ENCODE measurements at regions not wholly inside any gene's neighbourhood (a gene's known extent, or its start where the extent isn't known, plus 50 kb on each side); places are given as distances from the start of the nearest gene placed in this dataset.

- Mint-ChIP-seq H3K9me3 (peaks cover 3 to 6% of the 10 kb centered on the region in 2 donors), H3K27ac (peak overlapping the region; percentile 94), H3K4me3 (peak overlapping the region; percentile 0 to 67), H3K36me3 (peaks cover 0 to 11% of the 10 kb centered on the region in 2 donors), H3K27me3 (no peaks in the 10 kb centered on the region), H3K4me1 (peaks cover 72 to 97% of the 10 kb centered on the region in 2 donors)
- peak; percentile 67 to 70 for ATAC-seq (replicated peaks)
- peak; percentile 84 for DNase-seq
These were observed 194.3 kb downstream of the PALM2AKAP2 start for GRCh38 chr9:109974143-109974917.

- peak overlapping the region; percentile 64 to 67 for H3K4me3 Mint-ChIP-seq
- H3K27me3 Mint-ChIP-seq: no peaks in the 10 kb centered on the region
- peak overlapping the region; percentile 94 for H3K27ac Mint-ChIP-seq
- ATAC-seq (replicated peaks) (peak; percentile 23 to 31), DNase-seq (no peak)
- peaks cover 0 to 11% of the 10 kb centered on the region in 2 donors for H3K36me3 Mint-ChIP-seq
- H3K4me1 Mint-ChIP-seq: peaks cover 69 to 97% of the 10 kb centered on the region in 2 donors
- peaks cover 3 to 6% of the 10 kb centered on the region in 2 donors for H3K9me3 Mint-ChIP-seq
These were observed 194.9 kb downstream of the PALM2AKAP2 start for GRCh38 chr9:109974918-109975276.

GRCh38 chr9:109975574-109976295 is 195.7 kb downstream of the PALM2AKAP2 start:
- DNase-seq (no peak), ATAC-seq (replicated peaks) (no peak)
- peaks cover 0 to 11% of the 10 kb centered on the region in 2 donors for H3K36me3 Mint-ChIP-seq
- peaks cover 3 to 6% of the 10 kb centered on the region in 2 donors for H3K9me3 Mint-ChIP-seq
- peak overlapping the region; percentile 43 to 67 for H3K4me3 Mint-ChIP-seq
- no peaks in the 10 kb centered on the region for H3K27me3 Mint-ChIP-seq
- peak overlapping the region; percentile 94 for H3K27ac Mint-ChIP-seq
- peaks cover 66 to 95% of the 10 kb centered on the region in 2 donors for H3K4me1 Mint-ChIP-seq

- Mint-ChIP-seq H3K4me3 (peak overlapping the region in 1 of 2 donors; percentile 43), H3K4me1 (peaks cover 68 to 97% of the 10 kb centered on the region in 2 donors), H3K27ac (peak overlapping the region; percentile 94), H3K27me3 (no peaks in the 10 kb centered on the region), H3K36me3 (peaks cover 0 to 11% of the 10 kb centered on the region in 2 donors), H3K9me3 (peaks cover 3 to 6% of the 10 kb centered on the region in 2 donors)
- DNase-seq: no peak
- ATAC-seq (replicated peaks): no peak
These were observed 196.3 kb downstream of the PALM2AKAP2 start for GRCh38 chr9:109976303-109976702.

GRCh38 chr9:109977521-109977920 is 197.5 kb downstream of the PALM2AKAP2 start:
- H3K4me3 Mint-ChIP-seq: peak overlapping the region in 1 of 2 donors; percentile 43
- H3K27ac Mint-ChIP-seq: peak overlapping the region; percentile 68
- H3K27me3 Mint-ChIP-seq: no peaks in the 10 kb centered on the region
- peaks cover 55 to 87% of the 10 kb centered on the region in 2 donors for H3K4me1 Mint-ChIP-seq
- ATAC-seq (replicated peaks) (no peak), DNase-seq (no peak)
- peaks cover 3 to 6% of the 10 kb centered on the region in 2 donors for H3K9me3 Mint-ChIP-seq
- peaks cover 0 to 14% of the 10 kb centered on the region in 2 donors for H3K36me3 Mint-ChIP-seq

- ATAC-seq (replicated peaks): no peak
- peaks cover 29 to 55% of the 10 kb centered on the region in 2 donors for H3K4me1 Mint-ChIP-seq
- H3K4me3 Mint-ChIP-seq: no peak overlapping the region
- H3K36me3 Mint-ChIP-seq: peaks cover 0 to 8% of the 10 kb centered on the region in 2 donors
- DNase-seq: no peak
- no peaks in the 10 kb centered on the region for H3K27me3 Mint-ChIP-seq
- H3K9me3 Mint-ChIP-seq: peaks cover 0 to under 1% of the 10 kb centered on the region in 2 donors
- H3K27ac Mint-ChIP-seq: no peak overlapping the region
These were observed 201.1 kb downstream of the PALM2AKAP2 start for GRCh38 chr9:109981091-109981490.

- H3K9me3 Mint-ChIP-seq: peaks cover 0 to 11% of the 10 kb centered on the region in 2 donors
- no peak overlapping the region for H3K4me3 Mint-ChIP-seq
These were observed 206.6 kb downstream of the PALM2AKAP2 start for GRCh38 chr9:109986521-109986991.

GRCh38 chr9:109989296-109989695 is 209.3 kb downstream of the PALM2AKAP2 start:
- no peak overlapping the region for H3K27ac Mint-ChIP-seq
- no peak overlapping the region for H3K4me3 Mint-ChIP-seq
- no peak for ATAC-seq (replicated peaks)
- H3K4me1 Mint-ChIP-seq: peaks cover 10 to 25% of the 10 kb centered on the region in 2 donors
- no peaks in the 10 kb centered on the region for H3K27me3 Mint-ChIP-seq
- no peak for DNase-seq
- H3K9me3 Mint-ChIP-seq: peaks cover 0 to 11% of the 10 kb centered on the region in 2 donors
- peaks cover 13 to 15% of the 10 kb centered on the region in 2 donors for H3K36me3 Mint-ChIP-seq

More at GRCh38 chr9:109986521-109986991, 206.6 kb downstream of the PALM2AKAP2 start:
- DNase-seq (no peak), ATAC-seq (replicated peaks) (no peak)
- Mint-ChIP-seq H3K27me3 (no peaks in the 10 kb centered on the region), H3K4me1 (peaks cover 5 to 14% of the 10 kb centered on the region in 2 donors), H3K27ac (no peak overlapping the region), H3K36me3 (peaks cover 15 to 16% of the 10 kb centered on the region in 2 donors)

GRCh38 chr9:109990541-109990940 is 210.5 kb downstream of the PALM2AKAP2 start:
- ATAC-seq (replicated peaks): no peak
- Mint-ChIP-seq H3K4me3 (no peak overlapping the region), H3K9me3 (peaks cover 12 to 21% of the 10 kb centered on the region in 2 donors), H3K4me1 (peaks cover 14 to 34% of the 10 kb centered on the region in 2 donors), H3K36me3 (peaks cover 23 to 24% of the 10 kb centered on the region in 2 donors), H3K27ac (no peak overlapping the region), H3K27me3 (no peaks in the 10 kb centered on the region)
- DNase-seq: no peak

- ATAC-seq (replicated peaks): no peak
- DNase-seq: no peak
- H3K4me1 Mint-ChIP-seq: peaks cover 12 to 20% of the 10 kb centered on the region in 2 donors
- H3K27me3 Mint-ChIP-seq: no peaks in the 10 kb centered on the region
- H3K36me3 Mint-ChIP-seq: peaks cover 26 to 29% of the 10 kb centered on the region in 2 donors
- H3K4me3 Mint-ChIP-seq: no peak overlapping the region
- H3K9me3 Mint-ChIP-seq: peaks cover 14 to 24% of the 10 kb centered on the region in 2 donors
- no peak overlapping the region for H3K27ac Mint-ChIP-seq
These were observed 212.3 kb downstream of the PALM2AKAP2 start for GRCh38 chr9:109992293-109992692.

- Mint-ChIP-seq H3K27ac (peak overlapping the region; percentile 57), H3K36me3 (peaks cover 22 to 26% of the 10 kb centered on the region in 2 donors)
These were observed 213.4 kb downstream of the PALM2AKAP2 start for GRCh38 chr9:109993250-109993978.

GRCh38 chr9:109994141-109994540 is 213.8 kb downstream of the C9orf152 start:
- Mint-ChIP-seq H3K27ac (no peak overlapping the region), H3K27me3 (no peaks in the 10 kb centered on the region), H3K36me3 (peaks cover 18 to 25% of the 10 kb centered on the region in 2 donors), H3K9me3 (peaks cover 14 to 17% of the 10 kb centered on the region in 2 donors), H3K4me1 (peaks cover 12 to 25% of the 10 kb centered on the region in 2 donors), H3K4me3 (no peak overlapping the region)
- DNase-seq: no peak
- ATAC-seq (replicated peaks): no peak

More at GRCh38 chr9:109993250-109993978, 213.4 kb downstream of the PALM2AKAP2 start:
- H3K9me3 Mint-ChIP-seq: peaks cover 14 to 21% of the 10 kb centered on the region in 2 donors
- no peak overlapping the region for H3K4me3 Mint-ChIP-seq
- DNase-seq: no peak
- peaks cover 12 to 25% of the 10 kb centered on the region in 2 donors for H3K4me1 Mint-ChIP-seq
- ATAC-seq (replicated peaks): peak in 1 of 2 donors; percentile 38
- no peaks in the 10 kb centered on the region for H3K27me3 Mint-ChIP-seq

GRCh38 chr9:109996936-109997580 is 210.9 kb downstream of the C9orf152 start:
- Mint-ChIP-seq H3K9me3 (peaks cover 14 to 16% of the 10 kb centered on the region in 2 donors), H3K36me3 (peaks cover 10 to 16% of the 10 kb centered on the region in 2 donors), H3K4me3 (no peak overlapping the region), H3K4me1 (peaks cover 12 to 25% of the 10 kb centered on the region in 2 donors), H3K27ac (no peak overlapping the region), H3K27me3 (no peaks in the 10 kb centered on the region)
- DNase-seq (no peak), ATAC-seq (replicated peaks) (no peak)
